ENCODE measurements at regions not wholly inside any gene's neighbourhood (a gene's known extent, or its start where the extent isn't known, plus 50 kb on each side); places are given as distances from the start of the nearest gene placed in this dataset.

DNA sequence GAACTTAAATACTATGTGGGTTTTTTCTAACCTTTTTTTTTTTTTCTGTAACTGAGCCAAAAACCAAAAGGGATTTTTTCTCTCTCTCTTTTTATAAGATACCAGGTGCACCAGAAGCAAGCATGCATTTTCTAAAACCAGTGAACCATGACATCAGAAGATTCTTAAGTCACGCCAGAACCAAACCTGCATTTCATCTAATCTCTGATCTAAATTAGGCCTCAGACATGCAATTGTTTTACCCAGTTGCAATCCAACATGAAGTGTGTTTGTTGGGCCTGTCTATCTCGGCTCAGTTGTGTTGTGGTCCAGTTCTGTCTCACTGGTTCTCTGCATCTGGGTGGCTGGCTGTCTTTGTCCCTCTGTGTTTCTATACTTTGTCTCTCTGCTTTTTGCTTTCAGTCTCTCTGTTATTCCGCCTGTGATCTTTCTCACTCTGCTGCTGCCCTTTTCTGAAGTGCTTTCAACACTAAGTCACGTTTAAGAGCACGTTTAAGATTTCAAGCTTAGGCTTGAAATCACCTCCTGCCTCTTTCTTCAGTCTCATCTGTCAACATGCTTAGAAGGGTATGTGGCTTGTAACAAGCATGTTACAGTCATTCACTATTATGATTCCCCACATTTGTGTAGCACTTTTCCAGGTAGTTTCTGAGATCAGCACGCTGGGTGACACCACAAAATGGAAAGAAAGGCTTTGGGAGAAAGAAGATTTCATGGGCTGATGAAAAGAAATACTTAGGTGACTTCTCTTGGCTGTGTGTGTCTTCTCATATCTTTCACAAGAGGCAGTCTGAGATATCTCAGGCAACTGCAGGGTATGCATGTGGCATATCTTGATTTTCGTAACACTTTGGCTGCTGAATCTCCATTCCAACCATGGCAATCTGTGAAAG lies 488.9 kb downstream of the SHISA9 start (continued):
- TF ChIP-seq, protein P1, sequence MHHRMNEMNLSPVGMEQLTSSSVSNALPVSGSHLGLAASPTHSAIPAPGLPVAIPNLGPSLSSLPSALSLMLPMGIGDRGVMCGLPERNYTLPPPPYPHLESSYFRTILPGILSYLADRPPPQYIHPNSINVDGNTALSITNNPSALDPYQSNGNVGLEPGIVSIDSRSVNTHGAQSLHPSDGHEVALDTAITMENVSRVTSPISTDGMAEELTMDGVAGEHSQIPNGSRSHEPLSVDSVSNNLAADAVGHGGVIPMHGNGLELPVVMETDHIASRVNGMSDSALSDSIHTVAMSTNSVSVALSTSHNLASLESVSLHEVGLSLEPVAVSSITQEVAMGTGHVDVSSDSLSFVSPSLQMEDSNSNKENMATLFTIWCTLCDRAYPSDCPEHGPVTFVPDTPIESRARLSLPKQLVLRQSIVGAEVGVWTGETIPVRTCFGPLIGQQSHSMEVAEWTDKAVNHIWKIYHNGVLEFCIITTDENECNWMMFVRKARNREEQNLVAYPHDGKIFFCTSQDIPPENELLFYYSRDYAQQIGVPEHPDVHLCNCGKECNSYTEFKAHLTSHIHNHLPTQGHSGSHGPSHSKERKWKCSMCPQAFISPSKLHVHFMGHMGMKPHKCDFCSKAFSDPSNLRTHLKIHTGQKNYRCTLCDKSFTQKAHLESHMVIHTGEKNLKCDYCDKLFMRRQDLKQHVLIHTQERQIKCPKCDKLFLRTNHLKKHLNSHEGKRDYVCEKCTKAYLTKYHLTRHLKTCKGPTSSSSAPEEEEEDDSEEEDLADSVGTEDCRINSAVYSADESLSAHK (tag by site-specific recombination; IDR thresholded peaks at IDR 0.05): no peak
- TF ChIP-seq, protein P2, sequence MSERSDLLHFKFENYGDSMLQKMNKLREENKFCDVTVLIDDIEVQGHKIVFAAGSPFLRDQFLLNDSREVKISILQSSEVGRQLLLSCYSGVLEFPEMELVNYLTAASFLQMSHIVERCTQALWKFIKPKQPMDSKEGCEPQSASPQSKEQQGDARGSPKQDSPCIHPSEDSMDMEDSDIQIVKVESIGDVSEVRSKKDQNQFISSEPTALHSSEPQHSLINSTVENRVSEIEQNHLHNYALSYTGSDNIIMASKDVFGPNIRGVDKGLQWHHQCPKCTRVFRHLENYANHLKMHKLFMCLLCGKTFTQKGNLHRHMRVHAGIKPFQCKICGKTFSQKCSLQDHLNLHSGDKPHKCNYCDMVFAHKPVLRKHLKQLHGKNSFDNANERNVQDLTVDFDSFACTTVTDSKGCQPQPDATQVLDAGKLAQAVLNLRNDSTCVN (tag by site-specific recombination; optimal IDR thresholded peaks at IDR 0.05): no peak
- TF ChIP-seq ZNF266 (tag by site-specific recombination; IDR thresholded peaks at IDR 0.05; ENCODE audit: low read depth) (no peak), ZNF529 (tag by site-specific recombination; IDR thresholded peaks at IDR 0.05; ENCODE audit: insufficient replicate concordance) (no peak), IKZF3 (tag by site-specific recombination; IDR thresholded peaks at IDR 0.05) (no peak)
- TF ChIP-seq, protein P3, sequence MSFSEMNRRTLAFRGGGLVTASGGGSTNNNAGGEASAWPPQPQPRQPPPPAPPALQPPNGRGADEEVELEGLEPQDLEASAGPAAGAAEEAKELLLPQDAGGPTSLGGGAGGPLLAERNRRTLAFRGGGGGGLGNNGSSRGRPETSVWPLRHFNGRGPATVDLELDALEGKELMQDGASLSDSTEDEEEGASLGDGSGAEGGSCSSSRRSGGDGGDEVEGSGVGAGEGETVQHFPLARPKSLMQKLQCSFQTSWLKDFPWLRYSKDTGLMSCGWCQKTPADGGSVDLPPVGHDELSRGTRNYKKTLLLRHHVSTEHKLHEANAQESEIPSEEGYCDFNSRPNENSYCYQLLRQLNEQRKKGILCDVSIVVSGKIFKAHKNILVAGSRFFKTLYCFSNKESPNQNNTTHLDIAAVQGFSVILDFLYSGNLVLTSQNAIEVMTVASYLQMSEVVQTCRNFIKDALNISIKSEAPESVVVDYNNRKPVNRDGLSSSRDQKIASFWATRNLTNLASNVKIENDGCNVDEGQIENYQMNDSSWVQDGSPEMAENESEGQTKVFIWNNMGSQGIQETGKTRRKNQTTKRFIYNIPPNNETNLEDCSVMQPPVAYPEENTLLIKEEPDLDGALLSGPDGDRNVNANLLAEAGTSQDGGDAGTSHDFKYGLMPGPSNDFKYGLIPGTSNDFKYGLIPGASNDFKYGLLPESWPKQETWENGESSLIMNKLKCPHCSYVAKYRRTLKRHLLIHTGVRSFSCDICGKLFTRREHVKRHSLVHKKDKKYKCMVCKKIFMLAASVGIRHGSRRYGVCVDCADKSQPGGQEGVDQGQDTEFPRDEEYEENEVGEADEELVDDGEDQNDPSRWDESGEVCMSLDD (tag by site-specific recombination; IDR thresholded peaks at IDR 0.05): no peak

DNA sequence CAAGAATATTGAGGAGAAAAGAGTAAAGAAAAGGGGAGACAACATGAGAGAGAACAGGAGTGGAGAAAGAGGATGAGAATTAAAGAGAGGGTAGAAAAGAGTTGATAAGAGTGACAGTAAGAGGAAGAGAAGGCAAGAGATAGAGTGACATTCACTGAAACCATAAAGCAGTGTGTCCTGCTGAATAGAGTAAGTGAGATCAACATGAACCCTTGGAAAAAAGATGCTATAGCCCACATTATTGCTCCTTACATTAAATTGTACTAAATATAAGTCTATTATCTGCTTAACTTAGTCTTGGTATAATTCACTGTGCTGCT lies 489.5 kb downstream of the SHISA9 start:
- Histone ChIP-seq H3K36me3 (ENCODE audit: control insufficient read depth in 2 of 2, insufficient read depth in 1 of 2, low read length in 2 of 2) (no peaks in the 10 kb centered on the region), H3K4me3 (ENCODE audit: low read depth, low read length) (no peak overlapping the region), H3K4me1 (ENCODE audit: control insufficient read depth, insufficient read depth, low read length) (no peaks in the 10 kb centered on the region), H3K9me3 (ENCODE audit: control insufficient read depth, insufficient read depth, low read depth, low read length) (no peaks in the 10 kb centered on the region), H3K27ac (ENCODE audit: extremely low read depth, low read depth, low read length) (no peak overlapping the region)
- POLR2A ChIA-PET: no interaction called here
- CTCF ChIA-PET: no interaction called here
- TF ChIP-seq ZNF146 (tag by site-specific recombination; IDR thresholded peaks at IDR 0.05) (no peak), ZFP41 (tag by site-specific recombination; IDR thresholded peaks at IDR 0.05; ENCODE audit: borderline replicate concordance) (no peak), ZNF239 (tag by site-specific recombination; IDR thresholded peaks at IDR 0.05) (no peak)

DNA sequence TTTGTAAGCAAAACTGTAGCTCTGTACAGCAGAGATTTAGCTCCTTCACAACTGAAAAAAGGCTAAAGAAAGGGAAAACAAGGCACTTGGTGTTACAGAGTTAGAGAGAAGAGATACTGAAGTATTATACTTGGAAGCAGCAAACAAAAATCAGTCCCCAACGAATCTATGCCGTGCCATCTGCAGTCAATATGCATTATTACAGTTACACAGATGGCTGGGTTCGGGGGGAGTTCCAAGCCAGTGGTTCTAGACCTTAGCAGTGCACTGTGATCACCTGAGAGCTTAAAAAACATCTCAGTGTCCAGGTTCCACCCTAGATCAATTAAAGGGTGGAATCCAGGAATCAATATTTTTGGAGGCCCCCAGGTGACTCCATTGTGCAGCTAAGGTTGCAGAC lies 489.9 kb downstream of the SHISA9 start:
- no peaks in the 10 kb centered on the region for H3K9me3 ChIP-seq (ENCODE audit: control insufficient read depth, insufficient read depth, low read depth, low read length)
- ChIA-PET POLR2A (no interaction called here), CTCF (no interaction called here)
- no peaks in the 10 kb centered on the region for H3K36me3 ChIP-seq (ENCODE audit: control insufficient read depth in 2 of 2, insufficient read depth in 1 of 2, low read length in 2 of 2)
- no peak overlapping the region for H3K4me3 ChIP-seq (ENCODE audit: low read depth, low read length)
- no peak overlapping the region for H3K27ac ChIP-seq (ENCODE audit: extremely low read depth, low read depth, low read length)
- H3K4me1 ChIP-seq (ENCODE audit: control insufficient read depth, insufficient read depth, low read length): no peaks in the 10 kb centered on the region
- TF ChIP-seq ZSCAN5A (tag by site-specific recombination; IDR thresholded peaks at IDR 0.05): no peak
- no peak for TF ChIP-seq ZNF704 (tag by site-specific recombination; IDR thresholded peaks at IDR 0.05)
- no peak for TF ChIP-seq SCRT2 (tag by site-specific recombination; IDR thresholded peaks at IDR 0.05)
- TF ChIP-seq AEBP2 (tag by site-specific recombination; IDR thresholded peaks at IDR 0.05; ENCODE audit: borderline replicate concordance): no peak
- TF ChIP-seq ZNF394 (tag by site-specific recombination; IDR thresholded peaks at IDR 0.05; ENCODE audit: borderline replicate concordance): no peak
